K562 (cell line): ENCODE measurements at regions not wholly inside any gene's neighbourhood (a gene's known extent, or its start where the extent isn't known, plus 50 kb on each side); places are given as distances from the start of the nearest gene placed in this dataset.

Experiments used
- ATAC-seq: fragments of 200-7000 bp; cut with Tn5 transposase; 3 replicates; pipeline ENCODE4 v1.9.1; 2020; ENCODE audit warnings: moderate library complexity
- BruUV-seq: library from RNA; stranded (reverse); fragments of 400-500 nt; replicated peaks from 2 replicates; lab custom pipeline; 2021; lab: Mats Ljungman, UMichigan
- CTCF ChIA-PET: fragments of 300-600 bp; formaldehyde crosslinking; extraction: SDS; loops from one replicate; lab custom pipeline; 2021; ENCODE audit warnings: low intra/inter-chr PET ratio; lab: Yijun Ruan, JAX
- POLR2A ChIA-PET: fragments of 300-600, 350-650 bp; sonication (Branson Sonifier 250); formaldehyde crosslinking; extraction: SDS; loops from one replicate; lab custom pipeline; 2021; ENCODE audit warnings: antibody characterized with exemption, inconsistent platforms; lab: Yijun Ruan, JAX
- DNase-seq, 4 experiments: peaks; one replicate each; pipeline versions ENCODE4 v3.0.0 to v3.0.0-alpha.2; 2011 to 2018; ENCODE audit warnings: low spot score in 3 of 4, mixed read lengths in 3 of 4; ENCODE audit errors: extremely low read depth in 1 of 4
- FAIRE-seq: peaks from 2 replicates; lab custom pipeline; 2011; peaks lifted over from hg19 to GRCh38; lab: Jason Lieb, UNC
- H2AFZ ChIP-seq: 2 replicates; pipeline ENCODE4 v1.6.0; 2011; ENCODE audit warnings: low read depth, low read length, control low read depth, inconsistent platforms
- H3K27ac ChIP-seq: fragments of 200-600 bp; 3 replicates; pipeline ENCODE4 v1.8.0; 2011; ENCODE audit warnings: low read depth, mild to moderate bottlenecking, control low read depth, inconsistent platforms, low read length, moderate library complexity, mixed read lengths; ENCODE audit errors: extremely low read depth
- H3K27me3 ChIP-seq, 2 experiments: fragments of 300-600 bp in 1 of 2; 2 replicates in 1 of 2; 3 replicates in 1 of 2; pipeline versions ENCODE4 v1.6.0 to v1.8.0; 2011; ENCODE audit warnings: inconsistent platforms in 2 of 2, low read length in 2 of 2, mild to moderate bottlenecking in 1 of 2, mixed read lengths in 1 of 2, moderate library complexity in 1 of 2; ENCODE audit not compliant: control insufficient read depth in 2 of 2, insufficient read depth in 2 of 2
- H3K36me3 ChIP-seq: fragments of 300-600 bp; 3 replicates; pipeline ENCODE4 v1.8.0; 2011; ENCODE audit warnings: mild to moderate bottlenecking, low read length, inconsistent platforms; ENCODE audit not compliant: control insufficient read depth, insufficient read depth
- H3K4me1 ChIP-seq, 2 experiments: fragments of 200-600 bp in 1 of 2; replicated peaks in 1 of 2; 2 replicates in 1 of 2; 3 replicates in 1 of 2; pipeline versions ENCODE4 v1.5.1 to v1.8.0; 2011; ENCODE audit warnings: inconsistent platforms in 2 of 2, low read length in 2 of 2, mild to moderate bottlenecking in 1 of 2, mixed read lengths in 1 of 2, moderate library complexity in 1 of 2; ENCODE audit not compliant: control insufficient read depth in 2 of 2, insufficient read depth in 2 of 2
- H3K4me2 ChIP-seq: 2 replicates; pipeline ENCODE4 v1.6.1; 2011; ENCODE audit warnings: low read length, control low read depth, inconsistent platforms, mixed read lengths; ENCODE audit not compliant: insufficient read depth
- H3K4me3 ChIP-seq: fragments of 200-600 bp; sonication (generic), shearing (Covaris generic); 2 replicates; pipeline ENCODE4 v1.5.1; 2016; ENCODE audit warnings: control low read depth, inconsistent platforms
- H3K79me2 ChIP-seq: fragments of 200-600 bp; 3 replicates; pipeline ENCODE4 v1.8.0; 2011; ENCODE audit warnings: low read length, inconsistent platforms; ENCODE audit not compliant: control insufficient read depth, insufficient read depth
- H3K9ac ChIP-seq, 2 experiments: 2 replicates each; pipeline versions ENCODE4 v1.6.0 to v1.6.1; 2011; ENCODE audit warnings: low read depth in 2 of 2, low read length in 2 of 2, control low read depth in 1 of 2, inconsistent platforms in 1 of 2, mild to moderate bottlenecking in 1 of 2, mixed read lengths in 1 of 2; ENCODE audit not compliant: insufficient read depth in 1 of 2
- H3K9me1 ChIP-seq: one replicate; pipeline ENCODE4 v1.6.0; 2011; ENCODE audit warnings: inconsistent platforms, mild to moderate bottlenecking, low read length, moderate library complexity; ENCODE audit not compliant: control insufficient read depth, insufficient read depth
- H3K9me3 ChIP-seq: replicated peaks from 2 replicates; pipeline ENCODE4 v1.5.1; 2011; ENCODE audit warnings: low read depth, low read length, inconsistent platforms; ENCODE audit not compliant: control insufficient read depth, insufficient read depth
- H4K20me1 ChIP-seq: replicated peaks from 2 replicates; pipeline ENCODE4 v1.6.1; 2011; ENCODE audit warnings: low read length, inconsistent platforms, mixed read lengths; ENCODE audit not compliant: control insufficient read depth, insufficient read depth
- ATF7 ChIP-seq: fragments of 450-650 bp; IDR thresholded peaks from 2 replicates; pipeline ENCODE4 v1.7.1; 2014; ENCODE audit warnings: mild to moderate bottlenecking, moderate library complexity
- GATAD2B ChIP-seq: fragments of 450-650 bp; IDR thresholded peaks from 2 replicates; pipeline ENCODE4 v1.6.1; 2017; ENCODE audit warnings: mild to moderate bottlenecking, borderline replicate concordance
- HMG20A ChIP-seq: fragments of 450-650 bp; formaldehyde crosslinking; conservative IDR thresholded peaks from 2 replicates; pipeline ENCODE4 v1.4.0; 2020; ENCODE audit warnings: mild to moderate bottlenecking, mixed read lengths
- L3MBTL2 ChIP-seq: fragments of 450-650 bp; IDR thresholded peaks from 2 replicates; pipeline ENCODE4 v1.6.1; 2016; ENCODE audit warnings: mild to moderate bottlenecking, moderate library complexity
- MTA1 ChIP-seq: fragments of 450-650 bp; IDR thresholded peaks from 2 replicates; pipeline ENCODE4 v1.6.1; 2017; ENCODE audit warnings: borderline replicate concordance
- TEAD1 ChIP-seq, 2 experiments: fragments of 450-650 bp in 1 of 2; sonication (generic) in 1 of 2; formaldehyde crosslinking; IDR thresholded peaks; 2 replicates each; pipeline versions ENCODE4 v1.4.0 to v1.8.0; 2020 to 2022; ENCODE audit warnings: mild to moderate bottlenecking in 2 of 2, missing genetic modification reagents in 1 of 2
- USF1 ChIP-seq: sonication (generic); formaldehyde crosslinking; IDR thresholded peaks from 2 replicates; pipeline ENCODE4 v1.9.0; 2022; ENCODE audit warnings: mild to moderate bottlenecking, missing genetic modification reagents
- ZNF239 ChIP-seq: fragments of 250-450 bp; sonication (Bioruptor Pico); IDR thresholded peaks from 2 replicates; pipeline ENCODE4 v1.4.0; 2020; ENCODE audit warnings: mild to moderate bottlenecking
- ZNF445 ChIP-seq: fragments of 250-450 bp; sonication (Bioruptor Pico); IDR thresholded peaks from 2 replicates; pipeline ENCODE4 v1.4.0; 2020; ENCODE audit warnings: low read depth, mild to moderate bottlenecking, moderate library complexity
- ZNF668 ChIP-seq: fragments of 250-450 bp; sonication (Bioruptor Pico); IDR thresholded peaks from 2 replicates; pipeline ENCODE4 v1.8.0; 2022; ENCODE audit warnings: mild to moderate bottlenecking, inconsistent platforms
- ZZZ3 ChIP-seq: fragments of 450-650 bp; IDR thresholded peaks from 2 replicates; pipeline ENCODE4 v1.6.1; 2016; ENCODE audit warnings: antibody characterized with exemption, mild to moderate bottlenecking, moderate library complexity
- whole genome bisulfite sequencing: fragments of 100-300 bp; shearing (Covaris generic); methylation state at CpG from one replicate; pipeline ENCODE4 v1.1.6; 2016; ENCODE audit warnings: low coverage, mixed read lengths; ENCODE audit not compliant: insufficient coverage; ENCODE audit errors: missing lambda C conversion rate; 5-methylcytosine and 5-hydroxymethylcytosine counted together
- in situ Hi-C: fragments of 300-500 bp; cut with MboI; formaldehyde crosslinking; loops from 4 replicates; pipeline ENCODE4 v1.15.0; 2018; ENCODE audit warnings: inconsistent platforms, mixed read lengths
- intact Hi-C: fragments of 100-400 bp; cut with micrococcal nuclease; formaldehyde crosslinking; loops from 2 replicates; pipeline ENCODE4 v1.14.2; 2022
- TF ChIP-seq, protein P1 (sequence below): fragments of 450-650 bp; IDR thresholded peaks from 2 replicates; pipeline ENCODE4 v1.6.1; 2016; ENCODE audit warnings: missing biosample characterization, missing genetic modification characterization

GRCh38 chr7:93021748-93022147, 96.0 kb downstream of the SAMD9 start:
- Histone ChIP-seq H2AFZ (peak overlapping the region; percentile 63; the same call in 1 of the 2 replicates), H3K9ac (no peak overlapping the region), H4K20me1 (no peaks in the 10 kb centered on the region), H3K36me3 (no peaks in the 10 kb centered on the region), H3K4me3 (no peak overlapping the region), H3K79me2 (no peaks in the 10 kb centered on the region), H3K4me1 (peaks cover 0 to 7% of the 10 kb centered on the region in 2 experiments; a peak in 2 of 5 replicates), H3K9me1 (no peaks in the 10 kb centered on the region), H3K4me2 (no peak overlapping the region), H3K27me3 (no peaks in the 10 kb centered on the region), H3K9me3 (peaks cover 2% of the 10 kb centered on the region; the same call in 1 of the 2 replicates), H3K27ac (no peak overlapping the region)
- whole genome bisulfite sequencing, result 68% methylated on average over 2 of the region's 2 CpGs
- ChIA-PET CTCF (no interaction called here), POLR2A (interaction anchor here (0.6 kb wide), 1 partner anchor 46 kb away, joined by 3 read pairs; no protein-coding TSS in a partner anchor)
- in situ Hi-C loops, result no loop called here
- DNase-seq, result no peak
- no peak for ATAC-seq
- TF ChIP-seq, protein P1, sequence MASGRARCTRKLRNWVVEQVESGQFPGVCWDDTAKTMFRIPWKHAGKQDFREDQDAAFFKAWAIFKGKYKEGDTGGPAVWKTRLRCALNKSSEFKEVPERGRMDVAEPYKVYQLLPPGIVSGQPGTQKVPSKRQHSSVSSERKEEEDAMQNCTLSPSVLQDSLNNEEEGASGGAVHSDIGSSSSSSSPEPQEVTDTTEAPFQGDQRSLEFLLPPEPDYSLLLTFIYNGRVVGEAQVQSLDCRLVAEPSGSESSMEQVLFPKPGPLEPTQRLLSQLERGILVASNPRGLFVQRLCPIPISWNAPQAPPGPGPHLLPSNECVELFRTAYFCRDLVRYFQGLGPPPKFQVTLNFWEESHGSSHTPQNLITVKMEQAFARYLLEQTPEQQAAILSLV, result no peak
- no peak for TF ChIP-seq ZZZ3
- TF ChIP-seq L3MBTL2, result no peak
- no peak for TF ChIP-seq TEAD1 (CRISPR knock-in tag; IDR thresholded peaks at IDR 0.05)
- no peak for TF ChIP-seq ATF7
- TF ChIP-seq USF1, result no peak
- TF ChIP-seq ZNF668 (CRISPR knock-in tag), result no peak
- TF ChIP-seq HMG20A (CRISPR knock-in tag), result no peak
- no peak for TF ChIP-seq GATAD2B
- TF ChIP-seq ZNF239, result no peak
- TF ChIP-seq MTA1, result no peak
- no peak for TF ChIP-seq ZNF445 (CRISPR knock-in tag)
- BruUV-seq, result no TSS peak
- intact Hi-C loops, result no loop called here
- no peak for FAIRE-seq
